IMR-90 (cell line): ENCODE measurements at regions not wholly inside any gene's neighbourhood (a gene's known extent, or its start where the extent isn't known, plus 50 kb on each side); places are given as distances from the start of the nearest gene placed in this dataset.

Source experiments
- ATAC-seq: fragments of 200-7000 bp; cut with Tn5 transposase; 2 replicates; pipeline ENCODE4 v1.9.1; 2020; ENCODE audit warnings: low read depth, mild to moderate bottlenecking, moderate library complexity
- BruUV-seq: library from RNA; stranded (reverse); fragments of 400-500 nt; replicated peaks from 2 replicates; lab custom pipeline; 2021; lab: Mats Ljungman, UMichigan
- CTCF ChIA-PET: fragments of 300-600 bp; formaldehyde crosslinking; extraction: SDS; loops from one replicate; lab custom pipeline; 2021; ENCODE audit warnings: antibody characterized with exemption; lab: Yijun Ruan, JAX
- POLR2A ChIA-PET: fragments of 300-600 bp; sonication (Branson Sonifier 250); formaldehyde crosslinking; loops from one replicate; lab custom pipeline; 2022; ENCODE audit warnings: antibody characterized with exemption; ENCODE audit not compliant: unreplicated experiment; lab: Charles Lee
- DNase-seq: peaks from one replicate; pipeline ENCODE4 v3.0.0; 2013
- H2AFZ ChIP-seq: replicated peaks from 2 replicates; pipeline ENCODE3; 2013; ENCODE audit warnings: low read length, mild to moderate bottlenecking; ENCODE audit not compliant: poor library complexity
- H2AK5ac ChIP-seq: 2 replicates; pipeline ENCODE4 v1.6.1; 2013; ENCODE audit warnings: low read depth, low read length, inconsistent platforms
- H2AK9ac ChIP-seq: replicated peaks from 2 replicates; pipeline ENCODE3; 2013; ENCODE audit warnings: mild to moderate bottlenecking, low read depth, low read length, moderate library complexity; ENCODE audit not compliant: poor library complexity
- H2BK120ac ChIP-seq: 2 replicates; pipeline ENCODE4 v1.6.1; 2013; ENCODE audit warnings: low read depth, low read length, inconsistent platforms
- H2BK15ac ChIP-seq: 3 replicates; pipeline ENCODE4 v1.6.1; 2013; ENCODE audit warnings: low read depth, low read length, inconsistent platforms
- H2BK20ac ChIP-seq: 2 replicates; pipeline ENCODE4 v1.6.1; 2013; ENCODE audit warnings: low read depth, mild to moderate bottlenecking, inconsistent platforms, low read length, moderate library complexity
- H2BK5ac ChIP-seq: 2 replicates; pipeline ENCODE4 v1.6.1; 2013; ENCODE audit warnings: mild to moderate bottlenecking, low read depth, low read length, inconsistent platforms; ENCODE audit not compliant: poor library complexity, severe bottlenecking
- H3K14ac ChIP-seq: replicated peaks from 2 replicates; pipeline ENCODE4 v1.6.1; 2013; ENCODE audit warnings: low read depth, low read length, inconsistent platforms
- H3K18ac ChIP-seq: 2 replicates; pipeline ENCODE4 v1.6.1; 2013; ENCODE audit warnings: low read depth, low read length, control low read depth
- H3K23ac ChIP-seq: 2 replicates; pipeline ENCODE4 v1.6.1; 2013; ENCODE audit warnings: low read depth, low read length, inconsistent platforms
- H3K27ac ChIP-seq: 2 replicates; pipeline ENCODE4 v1.5.1; 2013; ENCODE audit warnings: mild to moderate bottlenecking, control low read depth, low read length; ENCODE audit not compliant: insufficient read depth
- H3K27me3 ChIP-seq: 2 replicates; pipeline ENCODE4 v1.6.1; 2013; ENCODE audit warnings: low read length; ENCODE audit not compliant: control insufficient read depth, insufficient read depth
- H3K36me3 ChIP-seq: 2 replicates; pipeline ENCODE4 v1.6.1; 2013; ENCODE audit warnings: low read length, mixed read lengths; ENCODE audit not compliant: control insufficient read depth, insufficient read depth
- H3K4ac ChIP-seq: 2 replicates; pipeline ENCODE4 v1.6.1; 2013; ENCODE audit warnings: low read depth, low read length, inconsistent platforms
- H3K4me1 ChIP-seq: 2 replicates; pipeline ENCODE4 v1.6.1; 2013; ENCODE audit warnings: low read length, mixed read lengths; ENCODE audit not compliant: control insufficient read depth, insufficient read depth
- H3K4me2 ChIP-seq: 2 replicates; pipeline ENCODE4 v1.6.1; 2013; ENCODE audit warnings: low read depth, mild to moderate bottlenecking, control low read depth, low read length, moderate library complexity
- H3K4me3 ChIP-seq: 2 replicates; pipeline ENCODE4 v1.5.1; 2013; ENCODE audit warnings: low read depth, mild to moderate bottlenecking, control low read depth, low read length, moderate library complexity; ENCODE audit not compliant: insufficient read depth
- H3K56ac ChIP-seq: 2 replicates; pipeline ENCODE4 v1.6.1; 2013; ENCODE audit warnings: low read length, inconsistent platforms; ENCODE audit not compliant: insufficient read depth; ENCODE audit errors: extremely low read depth
- H3K79me1 ChIP-seq, 2 experiments: 2 replicates each; pipeline ENCODE4 v1.6.1; 2013; ENCODE audit warnings: low read length in 2 of 2, inconsistent platforms in 1 of 2, low read depth in 1 of 2
- H3K9ac ChIP-seq: 2 replicates; pipeline ENCODE4 v1.6.1; 2013; ENCODE audit warnings: low read depth, low read length, control low read depth
- H3K9me1 ChIP-seq: 2 replicates; pipeline ENCODE4 v1.6.1; 2013; ENCODE audit warnings: low read length, inconsistent platforms; ENCODE audit not compliant: insufficient read depth
- H3K9me3 ChIP-seq: 2 replicates; pipeline ENCODE4 v1.6.1; 2013; ENCODE audit warnings: low read length; ENCODE audit not compliant: control insufficient read depth, insufficient read depth
- H4K20me1 ChIP-seq: 2 replicates; pipeline ENCODE4 v1.6.1; 2013; ENCODE audit warnings: low read length, inconsistent platforms; ENCODE audit not compliant: insufficient read depth
- H4K5ac ChIP-seq: 2 replicates; pipeline ENCODE4 v1.6.1; 2013; ENCODE audit warnings: mild to moderate bottlenecking, low read depth, low read length, control low read depth
- H4K8ac ChIP-seq, 2 experiments: 2 replicates each; pipeline ENCODE4 v1.6.1; 2013; ENCODE audit warnings: low read depth in 2 of 2, low read length in 2 of 2, control low read depth in 1 of 2, inconsistent platforms in 1 of 2
- H4K91ac ChIP-seq: 2 replicates; pipeline ENCODE4 v1.6.1; 2013; ENCODE audit warnings: low read depth, low read length, inconsistent platforms; ENCODE audit not compliant: insufficient read depth
- BHLHE40 ChIP-seq: fragments of 150-350 bp; IDR thresholded peaks from 2 replicates; pipeline ENCODE4 v1.6.1; 2016; ENCODE audit warnings: mild to moderate bottlenecking, low read depth, low read length
- CHD1 ChIP-seq: IDR thresholded peaks from 2 replicates; pipeline ENCODE4 v1.6.1; 2012; ENCODE audit warnings: low read depth, low read length, improper control_type of control experiment
- RCOR1 ChIP-seq: IDR thresholded peaks from 2 replicates; pipeline ENCODE4 v1.6.1; 2012; ENCODE audit warnings: mild to moderate bottlenecking, low read length, improper control_type of control experiment; ENCODE audit not compliant: insufficient replicate concordance
- dilution Hi-C: fragments of 300-500 bp; cut with HindIII; formaldehyde crosslinking; loops from one replicate; pipeline ENCODE4 v1.14.3; 2018; ENCODE audit warnings: low sequenced_read_pairs; ENCODE audit not compliant: unreplicated experiment
- in situ Hi-C: fragments of 300-500 bp; cut with MboI; formaldehyde crosslinking; loops from 3 replicates; pipeline ENCODE4 v1.14.3; 2019; ENCODE audit warnings: low sequenced_read_pairs, inconsistent platforms, mixed read lengths
- intact Hi-C: fragments of 100-400 bp; cut with micrococcal nuclease; formaldehyde crosslinking; loops from 2 replicates; pipeline ENCODE4 v1.10.0; 2022
- TF ChIP-seq, protein P1 (sequence below): fragments of 150-350 bp; IDR thresholded peaks from 2 replicates; pipeline ENCODE4 v1.6.1; 2016; ENCODE audit warnings: low read depth, mild to moderate bottlenecking, low read length, moderate library complexity, borderline replicate concordance

DNA sequence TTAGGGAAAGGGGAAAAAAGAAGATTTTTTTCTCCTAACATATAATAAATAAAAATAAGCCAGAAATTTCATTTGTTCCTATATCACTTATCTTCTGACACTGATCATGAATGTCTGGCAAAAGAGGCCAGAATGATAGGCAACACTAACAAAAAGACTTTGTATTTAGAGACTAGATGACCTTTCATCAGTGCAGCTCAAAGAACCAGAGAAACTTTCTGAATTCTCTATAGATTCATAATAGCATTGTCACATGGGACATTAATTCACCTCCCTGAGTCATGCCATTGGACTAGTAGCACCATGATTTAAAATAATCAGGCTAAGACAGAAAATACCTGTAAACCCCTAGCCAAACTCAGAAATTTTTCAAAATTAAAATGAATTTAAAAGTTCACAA lies 95.4 kb upstream of the CCDC28A start:
- ATAC-seq (no peak), DNase-seq (no peak)
- Histone ChIP-seq H3K14ac (no peak overlapping the region), H2AK5ac (no peak overlapping the region), H3K27ac (no peak overlapping the region), H3K9ac (no peak overlapping the region), H3K9me3 (no peaks in the 10 kb centered on the region), H2BK15ac (no peak overlapping the region), H2AFZ (no peak overlapping the region), H3K23ac (no peak overlapping the region), H3K27me3 (no peaks in the 10 kb centered on the region), H2BK120ac (no peak overlapping the region), H3K79me1 (peaks cover 20 to 51% of the 10 kb centered on the region in 2 experiments), H4K5ac (no peak overlapping the region), H3K56ac (no peak overlapping the region), H2AK9ac (no peak overlapping the region), H2BK5ac (no peak overlapping the region), H3K36me3 (no peaks in the 10 kb centered on the region), H3K4me3 (no peak overlapping the region), H3K4me1 (peaks cover 12% of the 10 kb centered on the region), H3K9me1 (no peaks in the 10 kb centered on the region; the same call in none of the 2 replicates), H4K20me1 (no peaks in the 10 kb centered on the region), H2BK20ac (no peak overlapping the region), H3K18ac (no peak overlapping the region), H3K4ac (no peak overlapping the region), H4K91ac (no peak overlapping the region), H4K8ac (no peak overlapping the region), H3K4me2 (no peak overlapping the region)
- TF ChIP-seq BHLHE40 (no peak), RCOR1 (no peak), CHD1 (no peak)
- TF ChIP-seq, protein P1, sequence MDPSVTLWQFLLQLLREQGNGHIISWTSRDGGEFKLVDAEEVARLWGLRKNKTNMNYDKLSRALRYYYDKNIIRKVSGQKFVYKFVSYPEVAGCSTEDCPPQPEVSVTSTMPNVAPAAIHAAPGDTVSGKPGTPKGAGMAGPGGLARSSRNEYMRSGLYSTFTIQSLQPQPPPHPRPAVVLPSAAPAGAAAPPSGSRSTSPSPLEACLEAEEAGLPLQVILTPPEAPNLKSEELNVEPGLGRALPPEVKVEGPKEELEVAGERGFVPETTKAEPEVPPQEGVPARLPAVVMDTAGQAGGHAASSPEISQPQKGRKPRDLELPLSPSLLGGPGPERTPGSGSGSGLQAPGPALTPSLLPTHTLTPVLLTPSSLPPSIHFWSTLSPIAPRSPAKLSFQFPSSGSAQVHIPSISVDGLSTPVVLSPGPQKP, result no peak
- POLR2A ChIA-PET, result no interaction called here
- CTCF ChIA-PET, result no interaction called here
- no TSS peak for BruUV-seq
- in situ Hi-C loops (no loop called here), intact Hi-C loops (no loop called here), dilution Hi-C loops (no loop called here)
